Progenitor cell of endocrine pancreas (in vitro differentiated cells): ENCODE measurements at regions not wholly inside any gene's neighbourhood (a gene's known extent, or its start where the extent isn't known, plus 50 kb on each side); places are given as distances from the start of the nearest gene placed in this dataset.

ENCODE experiments used
- DNase-seq: peaks from one replicate; pipeline ENCODE4 v3.0.0; 2021; ENCODE audit warnings: low spot score; ENCODE audit not compliant: unreplicated experiment
- H3K27ac Mint-ChIP-seq: 2 replicates; pipeline ENCODE4 v1.8.0; 2021; ENCODE audit warnings: mild to moderate bottlenecking, moderate library complexity, mixed read lengths
- H3K27me3 Mint-ChIP-seq: 2 replicates; pipeline ENCODE4 v1.8.0; 2021; ENCODE audit warnings: mixed read lengths
- H3K36me3 Mint-ChIP-seq: 2 replicates; pipeline ENCODE4 v1.8.0; 2022; ENCODE audit warnings: mixed read lengths; ENCODE audit not compliant: insufficient read depth
- H3K4me1 Mint-ChIP-seq: 2 replicates; pipeline ENCODE4 v1.8.0; 2021; ENCODE audit warnings: low read depth, mixed read lengths
- H3K4me3 Mint-ChIP-seq: 2 replicates; pipeline ENCODE4 v1.8.0; 2021; ENCODE audit warnings: low read depth, mild to moderate bottlenecking, moderate library complexity, mixed read lengths
- H3K9me3 Mint-ChIP-seq: 2 replicates; pipeline ENCODE4 v1.8.0; 2021; ENCODE audit warnings: low read depth, mixed read lengths
- CTCF ChIP-seq: fragments of 200-600 bp; sonication (generic); IDR thresholded peaks from one replicate; pipeline ENCODE4 v1.5.0; 2021; ENCODE audit warnings: antibody characterized with exemption, mild to moderate bottlenecking; ENCODE audit not compliant: unreplicated experiment

DNA sequence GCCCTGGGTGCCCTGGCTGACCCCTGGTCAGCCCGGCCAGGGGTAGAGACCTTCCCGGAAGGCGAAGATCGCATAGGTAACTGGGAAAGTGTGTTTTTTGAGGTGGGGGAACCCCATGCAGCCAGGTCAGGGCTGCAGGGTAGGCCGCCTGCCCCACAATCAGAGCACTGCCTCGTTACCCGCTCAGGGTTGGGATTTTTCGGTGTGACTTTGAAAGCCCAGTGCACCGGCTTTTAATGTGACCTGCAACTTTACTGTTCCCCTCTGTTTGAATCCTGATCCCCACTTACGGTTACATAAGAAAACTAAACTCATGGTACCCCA lies 239.2 kb upstream of the PLET1 start:
- Mint-ChIP-seq H3K4me3 (no peak overlapping the region), H3K27ac (no peak overlapping the region), H3K4me1 (no peaks in the 10 kb centered on the region), H3K9me3 (no peaks in the 10 kb centered on the region), H3K27me3 (peaks cover 5% of the 10 kb centered on the region), H3K36me3 (no peaks in the 10 kb centered on the region)
- TF ChIP-seq CTCF = no peak
- DNase-seq = no peak

DNA sequence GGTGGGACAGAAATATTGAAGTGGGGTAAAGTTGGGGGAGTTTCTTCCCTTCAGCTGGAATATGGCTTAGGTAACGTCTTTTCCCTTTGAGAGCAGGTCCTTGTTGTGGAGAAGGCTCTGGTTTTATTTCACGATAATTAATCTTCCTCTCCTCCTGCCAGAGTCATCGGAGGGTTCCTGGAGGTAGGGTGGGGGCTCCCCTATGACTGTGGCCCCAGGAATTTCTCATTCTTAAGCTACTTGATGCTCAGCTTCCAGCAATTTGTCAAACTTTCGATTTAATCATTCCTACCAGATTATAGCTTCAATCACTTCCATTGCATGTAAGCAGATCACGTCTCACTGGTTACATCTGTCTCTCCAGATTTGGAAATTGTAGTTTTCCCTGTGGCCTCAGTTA lies 242.8 kb upstream of the PLET1 start:
- DNase-seq = no peak
- H3K27ac Mint-ChIP-seq = no peak overlapping the region
- TF ChIP-seq CTCF = no peak
- peaks cover 5% of the 10 kb centered on the region for H3K27me3 Mint-ChIP-seq
- H3K4me3 Mint-ChIP-seq = no peak overlapping the region
- H3K9me3 Mint-ChIP-seq = no peaks in the 10 kb centered on the region
- no peaks in the 10 kb centered on the region for H3K36me3 Mint-ChIP-seq
- no peaks in the 10 kb centered on the region for H3K4me1 Mint-ChIP-seq

- no peaks in the 10 kb centered on the region for H3K36me3 Mint-ChIP-seq
- no peaks in the 10 kb centered on the region for H3K4me1 Mint-ChIP-seq
- no peaks in the 10 kb centered on the region for H3K27me3 Mint-ChIP-seq
- no peak overlapping the region for H3K27ac Mint-ChIP-seq
- TF ChIP-seq CTCF = no peak
- no peak for DNase-seq
- no peak overlapping the region for H3K4me3 Mint-ChIP-seq
- no peaks in the 10 kb centered on the region for H3K9me3 Mint-ChIP-seq
Observed at GRCh38 chr11:112504056-112504455, 243.4 kb upstream of the PLET1 start.

GRCh38 chr11:112506852-112507251 lies 246.2 kb upstream of the PLET1 start:
- no peak for DNase-seq
- no peak overlapping the region for H3K27ac Mint-ChIP-seq
- no peak overlapping the region for H3K4me3 Mint-ChIP-seq
- no peaks in the 10 kb centered on the region for H3K4me1 Mint-ChIP-seq
- TF ChIP-seq CTCF = no peak
- no peaks in the 10 kb centered on the region for H3K9me3 Mint-ChIP-seq
- no peaks in the 10 kb centered on the region for H3K27me3 Mint-ChIP-seq
- H3K36me3 Mint-ChIP-seq = no peaks in the 10 kb centered on the region

- DNase-seq = no peak
- Mint-ChIP-seq H3K27me3 (no peaks in the 10 kb centered on the region), H3K4me1 (no peaks in the 10 kb centered on the region), H3K4me3 (no peak overlapping the region), H3K36me3 (no peaks in the 10 kb centered on the region), H3K27ac (no peak overlapping the region), H3K9me3 (no peaks in the 10 kb centered on the region)
- TF ChIP-seq CTCF = no peak
Observed at GRCh38 chr11:112507281-112507680, 246.6 kb upstream of the PLET1 start.

DNA sequence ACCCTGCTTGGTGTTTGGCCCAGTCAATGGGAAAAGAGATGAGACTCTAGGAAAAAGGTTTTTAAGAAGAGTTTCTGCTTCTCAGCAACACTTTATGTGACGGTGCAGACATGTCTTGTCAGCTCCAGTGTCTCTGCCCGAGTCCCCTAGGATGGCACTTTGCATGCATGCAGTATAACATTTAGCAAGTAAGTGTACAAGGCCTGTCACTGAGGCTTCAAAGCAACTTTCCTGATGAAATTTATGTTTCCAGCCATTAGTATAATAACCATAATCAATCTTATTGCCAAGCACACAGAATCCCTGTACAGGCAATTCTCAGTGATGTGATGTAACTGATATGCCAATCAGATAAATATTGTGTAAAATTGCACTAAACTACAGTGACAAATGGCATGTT lies 248.1 kb upstream of the PLET1 start:
- Mint-ChIP-seq H3K27ac (no peak overlapping the region), H3K4me1 (no peaks in the 10 kb centered on the region), H3K9me3 (no peaks in the 10 kb centered on the region), H3K4me3 (no peak overlapping the region), H3K27me3 (no peaks in the 10 kb centered on the region), H3K36me3 (no peaks in the 10 kb centered on the region)
- no peak for DNase-seq
- TF ChIP-seq CTCF = no peak
